A549 (cell line): ENCODE measurements at regions not wholly inside any gene's neighbourhood (a gene's known extent, or its start where the extent isn't known, plus 50 kb on each side); places are given as distances from the start of the nearest gene placed in this dataset.

Experiments
- ATAC-seq, 2 experiments: fragments of 200-7000 bp in 1 of 2; fragments of >200 bp in 1 of 2; cut with Nextera tagmentation in 1 of 2; cut with Tn5 transposase in 1 of 2; 3 replicates each; pipeline versions ENCODE4 v1.8.0 to v1.9.1; 2018 to 2020; ENCODE audit warnings: mild to moderate bottlenecking in 1 of 2, moderate library complexity in 1 of 2
- CTCF ChIA-PET: fragments of 300-600 bp; sonication (Branson Sonifier 250); formaldehyde crosslinking; extraction: SDS; loops from one replicate; lab custom pipeline; 2021; ENCODE audit warnings: antibody characterized with exemption, inconsistent platforms; lab: Yijun Ruan, JAX
- POLR2A ChIA-PET: fragments of 350-600 bp; formaldehyde crosslinking; extraction: SDS; loops from one replicate; lab custom pipeline; 2021; ENCODE audit warnings: antibody characterized with exemption, inconsistent platforms; lab: Yijun Ruan, JAX
- DNase-seq, 2 experiments: peaks; one replicate each; pipeline versions ENCODE4 v3.0.0 to v3.0.0-alpha.2; 2011 to 2016; ENCODE audit warnings: low read depth in 1 of 2, low spot score in 1 of 2
- FAIRE-seq: peaks from 2 replicates; lab custom pipeline; 2011; peaks lifted over from hg19 to GRCh38; lab: Jason Lieb, UNC
- H3K27ac ChIP-seq, 2 experiments: fragments of >200 bp; sonication (Bioruptor Twin); formaldehyde crosslinking; 3 replicates each; pipeline ENCODE4 v1.5.1; 2016 to 2017
- H3K4me1 ChIP-seq: fragments of >200 bp; sonication (Bioruptor Twin); formaldehyde crosslinking; 3 replicates; pipeline ENCODE4 v1.6.1; 2016
- H3K4me2 ChIP-seq: fragments of >200 bp; sonication (Bioruptor Twin); formaldehyde crosslinking; 3 replicates; pipeline ENCODE4 v1.6.1; 2016
- H3K4me3 ChIP-seq: fragments of >200 bp; sonication (Bioruptor Twin); formaldehyde crosslinking; 3 replicates; pipeline ENCODE4 v1.5.1; 2016
- H3K9me3 ChIP-seq: fragments of >200 bp; sonication (Bioruptor Twin); formaldehyde crosslinking; 3 replicates; pipeline ENCODE4 v1.6.1; 2016
- E2F6 ChIP-seq: IDR thresholded peaks from 2 replicates; pipeline ENCODE4 v1.6.1; 2012; ENCODE audit warnings: low read depth, borderline replicate concordance
- FOSL2 ChIP-seq, 2 experiments: fragments of 450-650 bp in 1 of 2; fragments of >200 bp in 1 of 2; sonication (Bioruptor Twin) in 1 of 2; formaldehyde crosslinking; IDR thresholded peaks; 2 replicates each; pipeline versions ENCODE4 v1.5.0 to v1.6.1; 2016 to 2020; ENCODE audit warnings: mild to moderate bottlenecking in 1 of 2, moderate library complexity in 1 of 2
- FOXS1 ChIP-seq: fragments of 250-450 bp; sonication (Bioruptor Pico); IDR thresholded peaks from 2 replicates; pipeline ENCODE4 v1.5.0; 2020; ENCODE audit warnings: mild to moderate bottlenecking, moderate library complexity
- HOXB5 ChIP-seq: fragments of 250-450 bp; sonication (Bioruptor Pico); IDR thresholded peaks from 2 replicates; pipeline ENCODE4 v1.5.0; 2020; ENCODE audit warnings: mild to moderate bottlenecking, moderate library complexity
- MAFK ChIP-seq: fragments of 450-650 bp; IDR thresholded peaks from 2 replicates; pipeline ENCODE4 v1.6.1; 2014; ENCODE audit not compliant: partially characterized antibody
- NFE2L2 ChIP-seq: fragments of 150-350 bp; conservative IDR thresholded peaks from 2 replicates; pipeline ENCODE4 v1.6.1; 2014; ENCODE audit warnings: low read length
- POLR2AphosphoS2 ChIP-seq: conservative IDR thresholded peaks from 2 replicates; pipeline ENCODE4 v1.6.1; 2012; ENCODE audit warnings: low read length, improper control_type of control experiment, inconsistent platforms
- SREBF2 ChIP-seq: fragments of 450-650 bp; IDR thresholded peaks from 2 replicates; pipeline ENCODE4 v1.6.1; 2014; ENCODE audit warnings: mild to moderate bottlenecking, moderate library complexity
- ZC3H11A ChIP-seq: fragments of 450-650 bp; IDR thresholded peaks from 2 replicates; pipeline ENCODE4 v1.6.1; 2014; ENCODE audit warnings: antibody characterized with exemption, mild to moderate bottlenecking
- WGBS: methylation state at CpG from one replicate; pipeline ENCODE4 v1.1.6; 2017; ENCODE audit errors: missing lambda C conversion rate; 5-methylcytosine and 5-hydroxymethylcytosine counted together
- TF ChIP-seq, protein P1 (sequence below): IDR thresholded peaks from 2 replicates; pipeline ENCODE4 v1.6.1; 2012
- TF ChIP-seq, protein P2 (sequence below): fragments of >200 bp; sonication (Bioruptor Twin); formaldehyde crosslinking; IDR thresholded peaks from 3 replicates; pipeline ENCODE4 v1.5.1; 2016
- TF ChIP-seq, protein P3 (sequence below): fragments of 250-450 bp; sonication (Bioruptor Pico); IDR thresholded peaks from 2 replicates; pipeline ENCODE4 v1.5.0; 2020; ENCODE audit warnings: low read depth, mild to moderate bottlenecking, moderate library complexity

DNA sequence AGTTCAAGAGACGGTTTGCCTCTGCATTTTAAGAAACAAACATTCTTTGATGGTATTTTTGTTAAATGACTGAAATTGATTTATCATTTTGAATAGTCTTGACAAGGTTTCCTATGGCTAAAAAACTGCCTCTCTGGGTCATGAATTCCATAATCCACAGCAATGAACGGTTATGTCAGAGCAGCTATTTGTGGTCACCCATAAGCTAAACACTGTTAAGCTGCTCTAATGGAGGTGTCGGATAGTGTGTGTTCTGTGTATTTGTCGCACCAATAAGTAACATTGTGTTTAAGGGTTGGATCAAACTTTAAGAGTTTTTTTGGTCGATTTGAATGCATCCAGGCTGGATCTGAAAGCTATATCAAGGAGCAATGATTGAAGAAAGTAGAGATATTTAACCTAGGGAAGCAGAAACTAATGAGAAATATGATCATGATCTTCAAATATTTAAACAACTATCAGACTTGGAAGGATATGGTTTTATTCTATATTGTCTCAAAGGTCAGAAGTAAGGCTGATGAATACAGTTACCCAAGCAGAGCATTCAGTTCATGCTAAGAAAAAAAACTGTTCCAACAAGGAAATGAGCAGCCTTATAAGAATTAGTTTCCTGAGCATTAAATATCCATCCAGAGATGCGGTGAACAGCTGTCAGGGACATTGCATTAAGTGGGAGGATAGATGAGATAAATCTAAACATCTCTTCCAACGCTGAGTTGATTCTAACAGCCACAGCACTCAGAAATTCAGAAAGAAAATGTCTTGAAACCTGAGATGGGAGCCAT, 232.3 kb upstream of the RPS6KA3 start:
- POLR2A ChIA-PET, result no interaction called here
- peak; percentile 78 for FAIRE-seq
- TF ChIP-seq HOXB5 (CRISPR knock-in tag), result no peak
- TF ChIP-seq, all 56 proteins: peak for 0
- DNase-seq, result no peak
- ATAC-seq, result no peak
- CTCF ChIA-PET, result interaction anchor here (1.3 kb wide), 1 partner anchor 17 kb away, joined by 4 read pairs; no protein-coding TSS in a partner anchor
- Histone ChIP-seq H3K4me2 (no peak overlapping the region), H3K4me3 (no peak overlapping the region), H3K27ac (no peak overlapping the region), H3K4me1 (no peaks in the 10 kb centered on the region), H3K9me3 (no peaks in the 10 kb centered on the region)
- 42% methylated on average over 7 of the region's 7 CpGs for WGBS

DNA sequence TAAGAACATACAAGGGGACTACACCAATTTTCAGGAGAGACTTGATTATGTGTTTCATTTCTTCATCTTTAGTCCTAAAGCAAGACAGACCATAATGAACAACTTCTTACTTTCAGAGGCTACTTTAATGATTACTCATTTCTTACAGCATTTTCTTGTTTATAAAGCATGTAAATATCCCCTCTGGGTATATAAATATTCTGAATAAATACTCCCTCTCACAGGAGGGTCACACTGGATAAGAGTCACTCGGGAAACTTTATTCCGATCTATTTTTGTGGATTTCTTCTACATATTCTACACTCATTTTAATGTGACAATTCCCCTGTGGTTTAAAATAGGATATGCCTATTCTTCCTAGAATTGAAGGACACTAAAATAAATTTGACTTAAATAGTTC, 228.9 kb upstream of the RPS6KA3 start:
- Histone ChIP-seq H3K27ac (no peak overlapping the region), H3K9me3 (no peaks in the 10 kb centered on the region), H3K4me2 (no peak overlapping the region), H3K4me1 (no peaks in the 10 kb centered on the region), H3K4me3 (no peak overlapping the region)
- FAIRE-seq (no peak), DNase-seq (no peak), ATAC-seq (no peak)
- 77% methylated on average over 2 of the region's 2 CpGs for WGBS
- ChIA-PET POLR2A (no interaction called here), CTCF (no interaction called here)
- TF ChIP-seq HOXB5 (CRISPR knock-in tag), result no peak

DNA sequence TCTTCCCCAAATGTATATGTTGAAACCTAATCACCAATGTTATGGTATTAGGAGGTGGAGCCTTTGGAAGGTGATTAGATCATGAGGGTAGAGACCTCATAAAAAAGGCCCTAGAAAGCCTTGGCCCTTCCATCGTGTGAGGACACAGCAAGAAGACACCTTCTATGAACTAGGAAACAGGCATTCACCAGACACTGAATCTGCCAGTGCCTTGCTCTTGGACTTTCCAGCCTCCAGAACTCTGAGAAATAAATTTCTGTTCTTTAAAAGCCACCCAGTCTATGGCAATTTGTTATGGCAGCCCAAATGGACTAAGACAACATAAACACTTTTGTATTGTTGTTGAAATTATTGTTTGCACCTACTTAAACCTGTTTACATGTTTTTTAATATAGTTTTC, 221.8 kb upstream of the RPS6KA3 start:
- H3K27ac ChIP-seq, result no peak overlapping the region
- no peak for DNase-seq
- no peak overlapping the region for H3K4me3 ChIP-seq
- TF ChIP-seq POLR2AphosphoS2 (no peak), NFE2L2 (no peak), E2F6 (no peak), SREBF2 (no peak), FOXS1 (CRISPR knock-in tag) (no peak)
- TF ChIP-seq, protein P1, sequence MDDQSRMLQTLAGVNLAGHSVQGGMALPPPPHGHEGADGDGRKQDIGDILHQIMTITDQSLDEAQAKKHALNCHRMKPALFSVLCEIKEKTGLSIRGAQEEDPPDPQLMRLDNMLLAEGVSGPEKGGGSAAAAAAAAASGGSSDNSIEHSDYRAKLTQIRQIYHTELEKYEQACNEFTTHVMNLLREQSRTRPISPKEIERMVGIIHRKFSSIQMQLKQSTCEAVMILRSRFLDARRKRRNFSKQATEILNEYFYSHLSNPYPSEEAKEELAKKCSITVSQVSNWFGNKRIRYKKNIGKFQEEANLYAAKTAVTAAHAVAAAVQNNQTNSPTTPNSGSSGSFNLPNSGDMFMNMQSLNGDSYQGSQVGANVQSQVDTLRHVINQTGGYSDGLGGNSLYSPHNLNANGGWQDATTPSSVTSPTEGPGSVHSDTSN, result no peak
- TF ChIP-seq, protein P2, sequence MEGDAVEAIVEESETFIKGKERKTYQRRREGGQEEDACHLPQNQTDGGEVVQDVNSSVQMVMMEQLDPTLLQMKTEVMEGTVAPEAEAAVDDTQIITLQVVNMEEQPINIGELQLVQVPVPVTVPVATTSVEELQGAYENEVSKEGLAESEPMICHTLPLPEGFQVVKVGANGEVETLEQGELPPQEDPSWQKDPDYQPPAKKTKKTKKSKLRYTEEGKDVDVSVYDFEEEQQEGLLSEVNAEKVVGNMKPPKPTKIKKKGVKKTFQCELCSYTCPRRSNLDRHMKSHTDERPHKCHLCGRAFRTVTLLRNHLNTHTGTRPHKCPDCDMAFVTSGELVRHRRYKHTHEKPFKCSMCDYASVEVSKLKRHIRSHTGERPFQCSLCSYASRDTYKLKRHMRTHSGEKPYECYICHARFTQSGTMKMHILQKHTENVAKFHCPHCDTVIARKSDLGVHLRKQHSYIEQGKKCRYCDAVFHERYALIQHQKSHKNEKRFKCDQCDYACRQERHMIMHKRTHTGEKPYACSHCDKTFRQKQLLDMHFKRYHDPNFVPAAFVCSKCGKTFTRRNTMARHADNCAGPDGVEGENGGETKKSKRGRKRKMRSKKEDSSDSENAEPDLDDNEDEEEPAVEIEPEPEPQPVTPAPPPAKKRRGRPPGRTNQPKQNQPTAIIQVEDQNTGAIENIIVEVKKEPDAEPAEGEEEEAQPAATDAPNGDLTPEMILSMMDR, result no peak
- TF ChIP-seq, protein P3, sequence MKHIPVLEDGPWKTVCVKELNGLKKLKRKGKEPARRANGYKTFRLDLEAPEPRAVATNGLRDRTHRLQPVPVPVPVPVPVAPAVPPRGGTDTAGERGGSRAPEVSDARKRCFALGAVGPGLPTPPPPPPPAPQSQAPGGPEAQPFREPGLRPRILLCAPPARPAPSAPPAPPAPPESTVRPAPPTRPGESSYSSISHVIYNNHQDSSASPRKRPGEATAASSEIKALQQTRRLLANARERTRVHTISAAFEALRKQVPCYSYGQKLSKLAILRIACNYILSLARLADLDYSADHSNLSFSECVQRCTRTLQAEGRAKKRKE (CRISPR knock-in tag), result no peak
- no peaks in the 10 kb centered on the region for H3K9me3 ChIP-seq
- peaks cover 8% of the 10 kb centered on the region for H3K4me1 ChIP-seq
- WGBS, result 71% methylated on average over 1 of the region's 1 CpG
- POLR2A ChIA-PET, result no interaction called here
- H3K4me2 ChIP-seq, result no peak overlapping the region
- no peak for FAIRE-seq
- CTCF ChIA-PET, result no interaction called here
- ATAC-seq, result no peak

DNA sequence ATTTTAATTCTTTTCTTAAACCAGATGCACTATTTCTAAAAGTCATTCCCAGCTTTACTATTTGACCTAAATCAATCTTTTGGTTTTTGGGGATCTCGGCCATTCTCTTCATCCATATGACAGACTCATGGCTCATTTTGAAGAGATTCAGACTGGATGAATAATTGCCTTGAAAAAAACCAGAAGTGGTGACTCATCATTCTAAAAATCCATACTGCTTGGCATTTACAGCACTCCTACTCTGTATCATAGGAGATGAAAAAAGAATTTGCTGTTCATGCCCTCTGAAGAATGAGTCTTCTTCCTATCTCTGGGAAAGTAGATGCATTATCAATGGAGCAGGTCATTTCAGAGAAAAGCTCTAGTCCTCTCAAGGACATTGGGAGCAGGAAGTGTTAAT, 220.5 kb upstream of the RPS6KA3 start:
- peak; percentile 38 to 39; a peak in 1 of 6 replicates for ATAC-seq
- DNase-seq, result no peak
- H3K9me3 ChIP-seq, result no peaks in the 10 kb centered on the region
- WGBS, result 68% methylated on average over 1 of the region's 1 CpG
- CTCF ChIA-PET, result no interaction called here
- H3K4me3 ChIP-seq, result no peak overlapping the region
- H3K27ac ChIP-seq, result no peak overlapping the region
- no peak overlapping the region for H3K4me2 ChIP-seq
- H3K4me1 ChIP-seq, result peaks cover 8% of the 10 kb centered on the region
- peak; percentile 63 for FAIRE-seq
- POLR2A ChIA-PET, result no interaction called here
- peak; percentile 26 for TF ChIP-seq MAFK
- no peak for TF ChIP-seq FOSL2 (IDR thresholded peaks at IDR 0.05)
- peak; percentile 83 for TF ChIP-seq FOSL2 (CRISPR knock-in tag; IDR thresholded peaks at IDR 0.05)
- no peak for TF ChIP-seq ZC3H11A
